Neural progenitor cell (in vitro differentiated cells): ENCODE measurements at regions not wholly inside any gene's neighbourhood (a gene's known extent, or its start where the extent isn't known, plus 50 kb on each side); places are given as distances from the start of the nearest gene placed in this dataset.
"Not testable (repeated sequence)": the region's sequence is repeated elsewhere in the genome, so short reads cannot be mapped to it uniquely, and the experiment has no call there.

Source experiments
- DNase-seq: peaks from one replicate; pipeline ENCODE4 v3.0.0-alpha.2; 2016; ENCODE audit warnings: low spot score
- H2AFZ ChIP-seq: fragments of 200-600 bp; sonication (generic); replicated peaks from 2 replicates; pipeline ENCODE4 v1.6.1; 2016; ENCODE audit warnings: antibody characterized with exemption
- H3F3A ChIP-seq: fragments of 200-600 bp; sonication (generic); 2 replicates; pipeline ENCODE4 v1.6.1; 2016; ENCODE audit warnings: antibody characterized with exemption, low read depth
- H3K27ac ChIP-seq: fragments of 200-600 bp; sonication (generic); 2 replicates; pipeline ENCODE4 v1.5.1; 2016; ENCODE audit warnings: mild to moderate bottlenecking
- H3K27me3 ChIP-seq: fragments of 200-600 bp; sonication (generic); 2 replicates; pipeline ENCODE4 v1.6.1; 2016; ENCODE audit warnings: mild to moderate bottlenecking, moderate library complexity
- H3K36me3 ChIP-seq: fragments of 200-600 bp; sonication (generic); 2 replicates; pipeline ENCODE4 v1.5.1; 2016
- H3K4me1 ChIP-seq: fragments of 200-600 bp; sonication (generic); 2 replicates; pipeline ENCODE4 v1.6.1; 2016; ENCODE audit warnings: mixed run types
- H3K4me2 ChIP-seq: fragments of 200-600 bp; sonication (generic); 2 replicates; pipeline ENCODE4 v1.6.1; 2016
- H3K4me3 ChIP-seq: fragments of 200-600 bp; sonication (generic); 2 replicates; pipeline ENCODE4 v1.5.1; 2016
- H3K79me2 ChIP-seq: fragments of 200-600 bp; sonication (generic); 2 replicates; pipeline ENCODE4 v1.6.1; 2016; ENCODE audit warnings: low read depth
- H3K9ac ChIP-seq: fragments of 200-600 bp; sonication (generic); 2 replicates; pipeline ENCODE4 v1.6.1; 2016
- H3K9me3 ChIP-seq: fragments of 200-600 bp; sonication (generic); 2 replicates; pipeline ENCODE4 v1.5.1; 2016; ENCODE audit warnings: low read depth
- H4K20me1 ChIP-seq: fragments of 200-600 bp; sonication (generic); 2 replicates; pipeline ENCODE4 v1.6.1; 2016; ENCODE audit warnings: low read depth
- H3K27ac Mint-ChIP-seq: 3 replicates; pipeline ENCODE4 v1.8.0; 2021; ENCODE audit warnings: mixed read lengths
- H3K27me3 Mint-ChIP-seq: 2 replicates; pipeline ENCODE4 v1.8.0; 2022; ENCODE audit warnings: low read depth, mild to moderate bottlenecking, inconsistent platforms, moderate library complexity, mixed read lengths; ENCODE audit not compliant: insufficient read depth
- H3K36me3 Mint-ChIP-seq: 3 replicates; pipeline ENCODE4 v1.8.0; 2021; ENCODE audit warnings: mixed read lengths
- H3K4me1 Mint-ChIP-seq: 3 replicates; pipeline ENCODE4 v1.8.0; 2021; ENCODE audit warnings: mixed read lengths
- H3K4me3 Mint-ChIP-seq: 3 replicates; pipeline ENCODE4 v1.8.0; 2021; ENCODE audit warnings: mild to moderate bottlenecking, moderate library complexity, mixed read lengths
- H3K9me3 Mint-ChIP-seq: 3 replicates; pipeline ENCODE4 v1.8.0; 2020; ENCODE audit warnings: mixed read lengths
- CTCF ChIP-seq: fragments of 200-600 bp; sonication (generic); IDR thresholded peaks from 2 replicates; pipeline ENCODE4 v1.5.1; 2017; ENCODE audit warnings: antibody characterized with exemption, mild to moderate bottlenecking
- EZH2 ChIP-seq: fragments of 200-600 bp; sonication (generic); IDR thresholded peaks from 2 replicates; pipeline ENCODE4 v1.6.1; 2017; ENCODE audit warnings: antibody characterized with exemption, mild to moderate bottlenecking, moderate library complexity
- EZH2phosphoT487 ChIP-seq: fragments of 200-600 bp; sonication (generic); IDR thresholded peaks from 2 replicates; pipeline ENCODE4 v1.6.1; 2017; ENCODE audit warnings: antibody characterized with exemption

DNA sequence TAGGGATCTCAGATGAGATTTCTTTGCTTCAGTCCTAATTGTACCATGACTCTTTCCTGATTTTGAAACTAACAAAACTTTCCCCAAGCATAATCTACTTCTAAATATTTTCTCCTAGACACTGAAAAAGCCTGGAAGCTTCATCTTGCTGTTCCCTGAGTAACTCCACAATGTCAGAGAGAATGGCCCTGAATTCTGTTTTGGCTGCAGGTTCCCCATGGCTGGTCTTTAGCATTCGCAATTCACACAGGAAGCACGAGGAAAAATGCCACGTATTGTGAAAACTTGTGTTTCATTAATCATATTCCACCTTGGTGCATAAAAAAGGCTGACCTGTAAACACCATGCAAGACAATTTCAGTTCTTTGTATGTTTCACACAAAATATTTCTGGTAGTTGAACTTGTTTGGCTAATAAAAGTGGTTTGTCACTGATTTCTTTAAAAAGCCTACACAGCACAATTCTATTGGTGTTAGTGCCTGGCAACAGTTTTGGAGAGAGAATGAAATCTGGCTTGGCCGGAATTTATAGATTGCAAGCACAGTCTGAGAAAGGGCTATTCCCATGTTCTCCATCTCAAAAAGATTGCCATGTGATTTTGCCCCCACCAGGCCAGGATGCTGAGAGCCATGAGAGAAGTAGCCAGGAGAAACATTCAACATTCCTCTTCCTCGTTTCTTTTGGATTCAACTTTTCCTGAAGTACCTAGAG lies 367.1 kb downstream of the NDFIP2 start:
- DNase-seq = no peak
- Histone ChIP-seq H3K9me3 (no peaks in the 10 kb centered on the region), H3K27me3 (no peaks in the 10 kb centered on the region), H2AFZ (no peak overlapping the region), H3K4me2 (no peak overlapping the region), H3K9ac (no peak overlapping the region), H3K27ac (no peak overlapping the region), H3K36me3 (no peaks in the 10 kb centered on the region), H4K20me1 (no peaks in the 10 kb centered on the region), H3F3A (no peaks in the 10 kb centered on the region), H3K79me2 (no peaks in the 10 kb centered on the region), H3K4me3 (no peak overlapping the region), H3K4me1 (no peaks in the 10 kb centered on the region)
- Mint-ChIP-seq H3K4me1 (peaks cover 31% of the 10 kb centered on the region), H3K27me3 (no peaks in the 10 kb centered on the region), H3K9me3 (peaks cover 21% of the 10 kb centered on the region), H3K4me3 (no peak overlapping the region), H3K36me3 (peaks cover 5% of the 10 kb centered on the region), H3K27ac (peak overlapping the region; percentile 88)
- TF ChIP-seq CTCF (no peak), EZH2phosphoT487 (no peak)

GRCh38 chr13:79846386-79846785 lies 365.4 kb downstream of the NDFIP2 start:
- H2AFZ ChIP-seq = no peak overlapping the region
- Mint-ChIP-seq H3K9me3 (peaks cover 12% of the 10 kb centered on the region), H3K4me3 (no peak overlapping the region), H3K4me1 (peaks cover 29% of the 10 kb centered on the region), H3K36me3 (peaks cover 5% of the 10 kb centered on the region), H3K27me3 (no peaks in the 10 kb centered on the region), H3K27ac (peak overlapping the region; percentile 57)
- no peaks in the 10 kb centered on the region for H3K4me1 ChIP-seq
- H3K27me3 ChIP-seq = no peaks in the 10 kb centered on the region
- no peak for DNase-seq
- no peaks in the 10 kb centered on the region for H3K9me3 ChIP-seq
- H3K27ac ChIP-seq = no peak overlapping the region
- H3K36me3 ChIP-seq = no peaks in the 10 kb centered on the region
- H3F3A ChIP-seq = no peaks in the 10 kb centered on the region
- no peak for TF ChIP-seq EZH2
- no peak for TF ChIP-seq CTCF
- TF ChIP-seq EZH2phosphoT487 = no peak
- H4K20me1 ChIP-seq = no peaks in the 10 kb centered on the region
- no peaks in the 10 kb centered on the region for H3K79me2 ChIP-seq
- H3K4me2 ChIP-seq = no peak overlapping the region
- H3K9ac ChIP-seq = no peak overlapping the region
- no peak overlapping the region for H3K4me3 ChIP-seq

- peak overlapping the region; percentile 14 for H3K27ac Mint-ChIP-seq
- H3K9me3 Mint-ChIP-seq = peaks cover 22% of the 10 kb centered on the region
- no peaks in the 10 kb centered on the region for H3K9me3 ChIP-seq
- H4K20me1 ChIP-seq = no peaks in the 10 kb centered on the region
- peaks cover 13% of the 10 kb centered on the region for H3K36me3 Mint-ChIP-seq
- TF ChIP-seq CTCF (no peak), EZH2 (no peak)
- H3K4me1 Mint-ChIP-seq = peaks cover 29% of the 10 kb centered on the region
- no peak for DNase-seq
- H3K4me3 Mint-ChIP-seq = no peak overlapping the region
- H3K4me2 ChIP-seq = no peak overlapping the region
- no peak overlapping the region for H3K27ac ChIP-seq
- no peaks in the 10 kb centered on the region for H3K27me3 ChIP-seq
- H3K27me3 Mint-ChIP-seq = peaks cover 4% of the 10 kb centered on the region
- no peaks in the 10 kb centered on the region for H3K36me3 ChIP-seq
- H3K9ac ChIP-seq = no peak overlapping the region
- H3K4me3 ChIP-seq = no peak overlapping the region
- no peaks in the 10 kb centered on the region for H3K79me2 ChIP-seq
- peaks cover 9% of the 10 kb centered on the region for H3K4me1 ChIP-seq
- H3F3A ChIP-seq = no peaks in the 10 kb centered on the region
- H2AFZ ChIP-seq = no peak overlapping the region
Measured at GRCh38 chr13:79837741-79838450, 356.9 kb downstream of the NDFIP2 start.

DNA sequence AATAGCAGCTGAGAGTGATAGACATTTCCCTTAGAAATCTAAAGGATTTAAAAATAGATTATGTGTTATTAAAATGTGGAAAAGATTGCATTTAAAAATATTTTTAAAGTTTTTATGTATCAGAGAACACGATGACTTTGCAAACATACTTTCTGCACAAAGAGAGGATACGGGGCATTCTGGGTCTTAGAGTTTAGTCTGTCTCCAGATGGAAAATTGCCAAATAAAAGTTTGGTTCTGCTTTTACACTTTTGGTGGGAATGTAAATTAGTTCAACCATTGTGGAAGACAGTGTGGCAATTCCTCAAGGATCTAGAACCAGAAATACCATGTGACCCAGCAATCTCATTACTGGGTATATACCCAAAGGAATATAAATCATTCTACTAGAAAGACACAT lies 355.2 kb downstream of the NDFIP2 start:
- not testable (repeated sequence) for H3K27ac Mint-ChIP-seq, H3K27ac ChIP-seq, H3K9ac ChIP-seq, H3K4me1 ChIP-seq, H3K4me3 ChIP-seq, H3K27me3 Mint-ChIP-seq, H2AFZ ChIP-seq, H3K36me3 ChIP-seq, H3K27me3 ChIP-seq, H3K79me2 ChIP-seq, H4K20me1 ChIP-seq, H3K4me2 ChIP-seq, H3F3A ChIP-seq, DNase-seq, H3K9me3 ChIP-seq, H3K4me3 Mint-ChIP-seq
- H3K9me3 Mint-ChIP-seq = peaks cover 22% of the 10 kb centered on the region
- H3K4me1 Mint-ChIP-seq = peaks cover 29% of the 10 kb centered on the region
- peaks cover 16% of the 10 kb centered on the region for H3K36me3 Mint-ChIP-seq
